H1 (cell line): ENCODE measurements at regions not wholly inside any gene's neighbourhood (a gene's known extent, or its start where the extent isn't known, plus 50 kb on each side); places are given as distances from the start of the nearest gene placed in this dataset.

ENCODE experiments used
- CTCF ChIA-PET: fragments of 300-600 bp; sonication (Branson Sonifier 250); formaldehyde crosslinking; loops from one replicate; lab custom pipeline; 2021; ENCODE audit not compliant: partially characterized antibody; lab: Charles Lee
- POLR2A ChIA-PET: fragments of 300-600 bp; sonication (Branson Sonifier 250); formaldehyde crosslinking; loops from one replicate; lab custom pipeline; 2021; ENCODE audit warnings: inconsistent platforms; ENCODE audit not compliant: partially characterized antibody; lab: Charles Lee
- DNase-seq, 2 experiments: peaks; one replicate each; pipeline versions ENCODE4 v3.0.0 to v3.0.0-alpha.2; 2010 to 2022; ENCODE audit warnings: low spot score in 2 of 2, low read depth in 1 of 2, mixed read lengths in 1 of 2
- FAIRE-seq: peaks from 2 replicates; lab custom pipeline; 2011; peaks lifted over from hg19 to GRCh38; lab: Jason Lieb, UNC
- H2AFZ ChIP-seq: 2 replicates; pipeline ENCODE4 v1.8.1; 2012; ENCODE audit warnings: low read length, inconsistent platforms
- H2AK5ac ChIP-seq: 2 replicates; pipeline ENCODE4 v1.6.1; 2013; ENCODE audit warnings: low read depth, low read length
- H2BK120ac ChIP-seq: replicated peaks from 2 replicates; pipeline ENCODE3; 2013; ENCODE audit warnings: low read depth, low read length, inconsistent platforms
- H2BK12ac ChIP-seq: 2 replicates; pipeline ENCODE4 v1.6.1; 2013; ENCODE audit warnings: low read depth, low read length
- H2BK15ac ChIP-seq: 2 replicates; pipeline ENCODE4 v1.6.1; 2013; ENCODE audit warnings: low read length
- H2BK20ac ChIP-seq: 2 replicates; pipeline ENCODE4 v1.6.1; 2013; ENCODE audit warnings: low read length
- H2BK5ac ChIP-seq: 2 replicates; pipeline ENCODE4 v1.6.1; 2013; ENCODE audit warnings: low read depth, low read length
- H3K14ac ChIP-seq: 2 replicates; pipeline ENCODE4 v1.6.1; 2013; ENCODE audit warnings: inconsistent platforms; ENCODE audit not compliant: insufficient read length
- H3K18ac ChIP-seq: 2 replicates; pipeline ENCODE4 v1.6.1; 2013; ENCODE audit warnings: low read length; ENCODE audit errors: extremely low read depth
- H3K23ac ChIP-seq: 2 replicates; pipeline ENCODE4 v1.6.1; 2013; ENCODE audit warnings: inconsistent platforms; ENCODE audit not compliant: insufficient read length
- H3K23me2 ChIP-seq: 2 replicates; pipeline ENCODE4 v1.6.1; 2013; ENCODE audit warnings: low read depth, low read length
- H3K27ac ChIP-seq: 2 replicates; pipeline ENCODE4 v1.6.1; 2011; ENCODE audit warnings: low read depth, low read length, inconsistent platforms
- H3K27me3 ChIP-seq, 4 experiments: replicated peaks in 1 of 4; 1 replicate in 1 of 4; 2 replicates in 3 of 4; pipeline versions ENCODE4 v1.6.1 to v1.8.1; 2011 to 2013; ENCODE audit warnings: low read length in 3 of 4, mild to moderate bottlenecking in 3 of 4, inconsistent platforms in 2 of 4, mixed read lengths in 2 of 4, moderate library complexity in 1 of 4; ENCODE audit not compliant: control insufficient read depth in 3 of 4, insufficient read depth in 3 of 4; ENCODE audit errors: extremely low read depth in 1 of 4
- H3K36me3 ChIP-seq, 4 experiments: 2 replicates each; pipeline versions ENCODE4 v1.6.1 to v1.8.1; 2011 to 2013; ENCODE audit warnings: mild to moderate bottlenecking in 4 of 4, low read length in 3 of 4, moderate library complexity in 2 of 4, control low read depth in 1 of 4, inconsistent platforms in 1 of 4; ENCODE audit not compliant: insufficient read depth in 4 of 4, control insufficient read depth in 2 of 4
- H3K4ac ChIP-seq: replicated peaks from 2 replicates; pipeline ENCODE3; 2013; ENCODE audit warnings: low read length, low read depth, mixed read lengths, inconsistent platforms; ENCODE audit not compliant: insufficient read length
- H3K4me1 ChIP-seq, 4 experiments: replicated peaks in 1 of 4; 1 replicate in 1 of 4; 2 replicates in 3 of 4; pipeline versions ENCODE4 v1.6.1 to v1.8.1; 2011 to 2013; ENCODE audit warnings: low read length in 3 of 4, inconsistent platforms in 2 of 4, mixed read lengths in 1 of 4; ENCODE audit not compliant: insufficient read depth in 4 of 4, control insufficient read depth in 3 of 4
- H3K4me2 ChIP-seq, 2 experiments: 2 replicates each; pipeline versions ENCODE4 v1.6.1 to v1.8.1; 2011 to 2013; ENCODE audit warnings: low read depth in 2 of 2, low read length in 2 of 2, control low read depth in 1 of 2, inconsistent platforms in 1 of 2, mild to moderate bottlenecking in 1 of 2; ENCODE audit not compliant: insufficient read depth in 1 of 2
- H3K4me3 ChIP-seq, 4 experiments: fragments of 200-600, 300-600 bp in 1 of 4; sonication (generic), shearing (Covaris generic), sonication (Bioruptor Twin) in 1 of 4; 2 replicates each; pipeline versions ENCODE4 v1.5.1 to v1.8.1; 2011 to 2016; ENCODE audit warnings: low read length in 4 of 4, low read depth in 3 of 4, control low read depth in 2 of 4, inconsistent platforms in 2 of 4, mild to moderate bottlenecking in 2 of 4, mixed read lengths in 1 of 4, moderate library complexity in 1 of 4; ENCODE audit not compliant: insufficient read depth in 2 of 4; ENCODE audit errors: extremely low read depth in 1 of 4
- H3K56ac ChIP-seq: replicated peaks from 2 replicates; pipeline ENCODE3; 2013; ENCODE audit warnings: low read depth, mild to moderate bottlenecking, mixed read lengths, low read length, inconsistent platforms; ENCODE audit not compliant: insufficient read length
- H3K79me1 ChIP-seq: 2 replicates; pipeline ENCODE4 v1.6.1; 2013; ENCODE audit warnings: low read depth, low read length, control low read depth
- H3K79me2 ChIP-seq, 2 experiments: 2 replicates each; pipeline versions ENCODE4 v1.6.1 to v1.8.1; 2012 to 2013; ENCODE audit warnings: low read length in 2 of 2, mild to moderate bottlenecking in 2 of 2, inconsistent platforms in 1 of 2; ENCODE audit not compliant: insufficient read depth in 2 of 2, control insufficient read depth in 1 of 2
- H3K9ac ChIP-seq, 4 experiments: replicated peaks in 1 of 4; 1 replicate in 1 of 4; 2 replicates in 3 of 4; pipeline versions ENCODE4 v1.6.1 to v1.8.1; 2011 to 2013; ENCODE audit warnings: low read depth in 3 of 4, low read length in 3 of 4, control low read depth in 2 of 4, mild to moderate bottlenecking in 2 of 4, moderate library complexity in 2 of 4, inconsistent platforms in 1 of 4; ENCODE audit errors: extremely low read depth in 1 of 4
- H3K9me3 ChIP-seq, 2 experiments: 2 replicates each; pipeline versions ENCODE4 v1.6.1 to v1.8.1; 2012 to 2013; ENCODE audit warnings: mild to moderate bottlenecking in 2 of 2, moderate library complexity in 2 of 2, control low read depth in 1 of 2, inconsistent platforms in 1 of 2, low read depth in 1 of 2, low read length in 1 of 2, mixed read lengths in 1 of 2; ENCODE audit not compliant: insufficient read depth in 2 of 2
- H4K20me1 ChIP-seq, 2 experiments: replicated peaks in 1 of 2; 2 replicates each; pipeline versions ENCODE3 to v1.8.1; 2011 to 2013; ENCODE audit warnings: inconsistent platforms in 2 of 2, low read length in 2 of 2, mild to moderate bottlenecking in 1 of 2; ENCODE audit not compliant: insufficient read depth in 2 of 2, control insufficient read depth in 1 of 2
- H4K5ac ChIP-seq: 2 replicates; pipeline ENCODE4 v1.6.1; 2013; ENCODE audit warnings: low read length, low read depth, mixed read lengths, inconsistent platforms; ENCODE audit not compliant: insufficient read length
- H4K8ac ChIP-seq: 2 replicates; pipeline ENCODE4 v1.8.0; 2013; ENCODE audit warnings: mild to moderate bottlenecking, moderate library complexity, low read length, inconsistent platforms; ENCODE audit not compliant: insufficient read depth; ENCODE audit errors: extremely low read depth
- H4K91ac ChIP-seq: replicated peaks from 2 replicates; pipeline ENCODE3; 2013; ENCODE audit warnings: low read length, mixed read lengths, inconsistent platforms; ENCODE audit not compliant: insufficient read length
- GABPA ChIP-seq: IDR thresholded peaks from 2 replicates; pipeline ENCODE4 v1.6.1; 2011; ENCODE audit warnings: mild to moderate bottlenecking, low read length, moderate library complexity, borderline replicate concordance; ENCODE audit not compliant: insufficient read depth
- PHF8 ChIP-seq: fragments of 200-600 bp; sonication (generic); conservative IDR thresholded peaks from 2 replicates; pipeline ENCODE4 v1.7.1; 2012; ENCODE audit warnings: low read depth, mild to moderate bottlenecking, inconsistent platforms, low read length, moderate library complexity
- RXRA ChIP-seq: IDR thresholded peaks from 2 replicates; pipeline ENCODE4 v1.6.1; 2011; ENCODE audit warnings: low read depth, mild to moderate bottlenecking, low read length, moderate library complexity; ENCODE audit not compliant: insufficient read depth
- SIN3A ChIP-seq, 2 experiments: IDR thresholded peaks in 1 of 2; conservative IDR thresholded peaks in 1 of 2; 2 replicates each; pipeline ENCODE4 v1.6.1; 2011 to 2012; ENCODE audit warnings: low read length in 2 of 2, improper control_type of control experiment in 1 of 2, low read depth in 1 of 2, mild to moderate bottlenecking in 1 of 2
- TEAD4 ChIP-seq: IDR thresholded peaks from 2 replicates; pipeline ENCODE4 v1.6.1; 2012; ENCODE audit warnings: low read depth, low read length, inconsistent platforms, mixed read lengths
- YY1 ChIP-seq: IDR thresholded peaks from 2 replicates; pipeline ENCODE4 v1.6.1; 2011; ENCODE audit warnings: low read depth, mild to moderate bottlenecking, low read length
- WGBS, 2 experiments: shearing (Covaris generic) in 1 of 2; methylation state at CpG; one replicate each; pipeline versions ENCODE4 v1.1.6 to v1.1.7; 2013 to 2015; ENCODE audit warnings: low lambda C conversion rate in 2 of 2, mixed read lengths in 2 of 2, inconsistent platforms in 1 of 2, low coverage in 1 of 2, missing lambda C conversion rate in 1 of 2; ENCODE audit not compliant: insufficient replicate concordance in 2 of 2, insufficient coverage in 1 of 2, insufficient read length in 1 of 2; ENCODE audit errors: extremely low coverage in 1 of 2, missing lambda C conversion rate in 1 of 2; 5-methylcytosine and 5-hydroxymethylcytosine counted together

DNA sequence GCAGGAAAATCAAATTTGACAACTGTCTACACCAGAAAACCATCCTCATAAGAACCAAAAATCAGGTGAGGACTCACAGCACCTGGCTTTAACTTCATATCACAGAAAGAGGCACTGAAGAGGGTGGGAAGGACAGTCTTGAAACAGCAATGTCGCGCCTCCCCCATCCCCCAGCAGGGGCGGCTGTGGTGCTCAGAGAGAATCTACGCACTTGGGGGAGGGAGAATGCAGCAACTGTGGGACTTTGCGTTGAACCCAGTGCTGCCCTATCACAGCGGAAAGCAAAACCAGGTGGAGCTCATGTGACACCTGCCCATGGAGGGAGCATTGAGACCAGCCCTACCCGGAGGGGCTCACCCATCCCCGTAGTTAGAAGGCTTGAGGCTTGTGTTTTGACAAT, 191.8 kb downstream of the MSX2 start:
- Histone ChIP-seq H3K9me3 (peaks cover 0 to 5% of the 10 kb centered on the region in 2 experiments; a peak in 1 of 4 replicates), H3K4me3 (no peak overlapping the region), H3K27ac (no peak overlapping the region), H4K91ac (no peak overlapping the region), H3K56ac (no peak overlapping the region), H3K79me1 (no peaks in the 10 kb centered on the region), H3K4me2 (no peak overlapping the region), H2BK15ac (peak overlapping the region; percentile 61; the same call in 1 of the 2 replicates), H3K4me1 (peaks cover 0 to 10% (median 6%) of the 10 kb centered on the region in 4 experiments; a peak in 4 of 7 replicates), H3K4ac (no peak overlapping the region), H3K23me2 (no peaks in the 10 kb centered on the region), H3K23ac (no peak overlapping the region), H2BK12ac (no peak overlapping the region; the same call in 1 of the 2 replicates), H4K20me1 (no peaks in the 10 kb centered on the region), H3K18ac (no peak overlapping the region; the same call in 1 of the 2 replicates), H2AK5ac (no peak overlapping the region), H3K36me3 (no peaks in the 10 kb centered on the region), H3K79me2 (no peaks in the 10 kb centered on the region), H2AFZ (no peak overlapping the region; the same call in 1 of the 2 replicates), H4K5ac (no peak overlapping the region), H2BK20ac (peak overlapping the region; percentile 82; the same call in 1 of the 2 replicates), H4K8ac (no peak overlapping the region), H3K9ac (no peak overlapping the region), H2BK5ac (no peak overlapping the region; the same call in 1 of the 2 replicates), H3K14ac (no peak overlapping the region), H3K27me3 (peaks cover 0 to 3% (median 0%) of the 10 kb centered on the region in 4 experiments; a peak in 1 of 7 replicates), H2BK120ac (no peak overlapping the region)
- no peak for FAIRE-seq
- no peak for DNase-seq
- ChIA-PET CTCF (interaction anchor here (0.6 to 13.0 kb wide), 2 partner anchors 20 to 99 kb away, joined by 3 to 95 read pairs; no protein-coding TSS in a partner anchor), POLR2A (no interaction called here)
- WGBS, 2 experiments: 87% methylated on average over 7 of the region's 8 CpGs; no CpG with 5 or more reads in 1 of the 2 experiments
- TF ChIP-seq TEAD4: no peak
- no peak for TF ChIP-seq YY1
- TF ChIP-seq RXRA: no peak
- TF ChIP-seq PHF8: no peak
- no peak for TF ChIP-seq SIN3A (conservative IDR thresholded peaks at IDR 0.05 in 1 of 2, IDR thresholded peaks at IDR 0.05 in 1 of 2; ENCODE audit: low read depth in 1 of 2, low read length in 2 of 2)
- TF ChIP-seq GABPA: no peak
